HG03575 (cell line): ENCODE measurements at regions not wholly inside any gene's neighbourhood (a gene's known extent, or its start where the extent isn't known, plus 50 kb on each side); places are given as distances from the start of the nearest gene placed in this dataset.

Experiments used
- ATAC-seq: cut with Tn5 transposase; IDR thresholded peaks from one replicate; pipeline ENCODE4 v1.9.1; 2021; ENCODE audit not compliant: unreplicated experiment, insufficient number of reproducible peaks, low FRiP score; ENCODE audit errors: extremely low read depth

DNA sequence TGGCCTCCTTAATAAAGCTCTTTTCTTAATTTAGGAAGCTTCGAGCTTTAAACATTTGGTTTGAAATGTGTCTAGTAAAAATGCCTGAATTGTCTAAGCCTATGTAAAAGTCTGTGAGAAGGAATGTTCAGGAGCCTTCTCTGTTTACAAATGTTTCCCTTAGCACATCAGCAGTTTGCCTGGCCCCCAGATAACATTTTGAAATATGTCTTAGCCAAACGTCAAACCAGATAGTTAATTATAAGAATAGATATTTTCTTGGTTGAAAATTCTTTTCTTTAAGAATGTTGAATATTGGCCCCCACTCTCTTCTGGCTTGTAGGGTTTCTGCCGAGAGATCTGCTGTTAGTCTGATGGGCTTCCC, 498.6 kb downstream of the CCDC85A start:
- no peak for ATAC-seq

DNA sequence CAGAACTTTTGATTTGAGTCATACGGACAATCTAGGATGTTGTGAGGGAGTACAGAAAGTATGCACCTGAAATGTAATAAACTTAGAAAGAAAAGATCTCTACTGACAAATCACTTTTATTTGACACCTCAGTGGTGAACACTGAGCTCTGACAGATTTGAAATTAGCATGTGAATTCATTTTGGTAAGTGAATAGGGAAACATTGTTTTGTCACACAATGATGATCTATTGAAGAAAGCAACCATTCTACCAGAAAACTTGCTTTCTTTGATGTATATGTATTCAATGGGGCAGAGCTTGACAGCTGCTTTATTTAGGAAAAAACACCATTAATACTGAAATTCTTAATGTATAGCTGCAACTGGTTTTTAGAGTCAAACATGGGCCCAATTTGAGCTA, 500.5 kb downstream of the CCDC85A start:
- no peak for ATAC-seq

DNA sequence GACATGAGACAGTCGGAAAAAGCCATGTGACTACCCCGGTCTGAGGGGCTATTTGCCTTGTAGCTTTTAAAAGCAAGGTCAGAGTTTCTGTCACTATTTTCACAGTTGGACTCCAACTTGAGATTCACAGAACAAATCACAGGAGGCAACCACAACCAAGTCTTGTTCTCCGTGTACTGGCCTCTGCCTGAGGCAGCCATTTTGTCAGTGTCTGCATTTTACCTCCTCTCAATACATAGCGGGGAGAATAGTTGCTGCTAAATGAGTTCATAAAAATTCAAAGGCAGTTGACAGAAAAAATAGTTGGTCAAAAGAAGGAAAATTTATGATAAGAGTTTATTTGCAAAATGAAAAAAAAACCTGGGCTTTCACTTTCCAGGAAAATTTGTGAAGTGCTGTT, 501.4 kb downstream of the CCDC85A start:
- ATAC-seq, result no peak

GRCh38 chr2:56687169-56687568, 503.4 kb downstream of the CCDC85A start:
- no peak for ATAC-seq

DNA sequence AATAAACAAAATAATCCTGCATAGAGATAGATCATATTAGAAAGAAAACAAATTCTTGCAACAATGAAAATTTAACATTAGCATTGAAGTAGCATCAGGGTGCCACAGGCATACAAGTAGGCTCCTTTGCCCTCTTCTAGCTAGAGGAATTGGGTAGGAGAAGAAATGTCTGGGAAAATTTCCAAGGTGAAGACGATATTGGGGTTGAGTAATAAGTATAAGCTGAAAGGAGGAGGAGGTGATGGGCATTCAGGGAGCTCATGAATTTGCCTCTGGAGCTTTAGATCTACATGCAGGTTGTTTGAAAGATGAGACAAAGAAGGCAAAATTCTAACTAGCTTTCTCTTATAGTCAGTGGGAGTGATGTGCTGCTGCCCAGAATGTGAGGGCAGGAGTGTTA, 504.9 kb downstream of the CCDC85A start:
- ATAC-seq, result no peak

DNA sequence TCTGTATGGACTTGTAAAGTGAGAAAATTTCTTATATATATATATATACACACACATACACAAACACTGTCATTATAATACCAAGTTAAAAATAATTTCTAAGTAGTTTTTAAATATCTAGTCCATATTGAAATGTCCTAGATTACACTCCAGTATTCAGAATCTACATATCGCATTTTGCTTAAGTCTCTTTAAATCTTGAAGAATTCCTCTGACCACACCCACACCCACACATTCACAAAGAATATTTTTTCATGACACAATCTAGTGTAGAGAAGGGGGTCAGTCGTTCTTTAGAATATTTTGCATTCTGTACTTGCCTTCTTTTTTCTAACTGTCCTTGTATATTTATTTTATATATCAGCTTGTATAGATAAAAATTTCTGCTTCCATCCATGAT, 509.7 kb downstream of the CCDC85A start:
- no peak for ATAC-seq

DNA sequence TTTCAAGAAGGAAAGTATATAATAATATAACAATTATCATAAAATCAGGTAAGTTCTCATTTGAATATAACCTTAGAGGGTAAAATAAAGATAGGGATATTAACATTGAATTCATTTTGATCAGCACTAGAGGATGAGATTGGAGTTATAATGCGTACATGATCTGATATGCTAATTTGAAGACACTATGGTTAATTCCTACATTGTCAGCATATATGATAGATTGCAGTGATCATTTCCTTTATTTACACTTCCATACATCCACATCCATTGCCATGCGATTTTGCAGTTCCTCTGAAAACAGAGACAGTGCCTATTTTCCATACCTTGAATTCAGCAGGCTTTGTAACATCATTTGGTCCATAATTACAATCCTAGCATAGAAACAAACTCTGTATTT, 519.2 kb downstream of the CCDC85A start:
- ATAC-seq, result no peak

DNA sequence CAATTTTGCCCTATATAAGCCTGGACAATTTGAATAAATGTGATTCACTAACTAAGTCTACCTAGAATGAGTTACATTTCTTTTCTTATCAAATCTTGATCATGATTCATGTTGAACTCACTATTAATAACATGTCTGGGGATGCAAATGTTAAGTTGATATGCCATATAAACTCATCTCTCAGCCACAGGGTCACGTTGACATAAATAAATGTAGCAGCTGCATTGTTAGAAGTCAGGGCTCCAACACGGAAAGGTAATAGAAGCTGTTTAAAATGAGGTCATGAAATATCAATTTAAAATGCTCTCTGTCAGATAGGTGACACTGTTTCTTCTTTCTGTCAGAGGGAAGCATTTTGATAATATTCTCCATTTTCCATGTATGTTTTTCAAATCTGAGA, 521.9 kb downstream of the CCDC85A start:
- no peak for ATAC-seq

DNA sequence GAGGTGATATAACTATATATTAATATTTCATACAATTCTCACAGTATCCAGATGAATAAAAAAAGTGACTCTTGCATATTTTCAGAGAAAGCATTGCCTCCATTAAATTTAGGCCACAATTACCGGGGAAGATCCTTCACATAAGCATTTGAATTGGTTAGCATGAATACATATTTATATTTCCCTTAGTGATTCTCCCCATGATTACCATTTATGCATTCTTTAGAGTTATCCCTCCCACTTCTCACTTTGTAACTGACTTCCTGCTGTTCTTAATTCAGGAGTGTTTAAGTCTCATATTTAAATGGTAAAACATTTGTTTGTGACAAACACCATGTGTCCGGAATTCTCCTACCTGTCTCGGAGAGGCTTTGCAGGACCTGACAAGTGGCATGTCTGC, 523.4 kb downstream of the CCDC85A start:
- no peak for ATAC-seq

GRCh38 chr2:56707650-56708049, 523.9 kb downstream of the CCDC85A start:
- ATAC-seq, result no peak

DNA sequence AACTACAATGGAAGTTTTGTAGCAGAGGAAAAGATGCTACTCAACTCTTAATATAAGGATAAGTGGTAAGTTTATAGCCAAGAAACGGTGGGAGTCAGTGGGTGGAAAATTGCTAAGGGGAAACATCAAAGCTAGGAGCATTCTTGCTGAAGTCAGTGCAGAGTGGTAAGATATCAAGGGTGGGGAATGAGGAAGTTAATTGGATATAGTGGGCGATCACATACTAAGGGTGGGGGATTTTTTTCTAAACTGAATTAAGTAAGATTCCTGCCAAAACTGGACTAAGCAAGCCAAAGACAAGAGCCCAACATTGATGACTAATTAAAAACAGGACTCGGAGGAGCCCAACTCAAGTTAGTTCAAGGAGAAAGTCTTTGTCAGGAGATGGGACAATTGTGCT, 525.4 kb downstream of the CCDC85A start:
- ATAC-seq, result no peak

GRCh38 chr2:56713161-56713676, 529.4 kb downstream of the CCDC85A start:
- no peak for ATAC-seq

- no peak for ATAC-seq
Observed at GRCh38 chr2:56713978-56714377, 530.2 kb downstream of the CCDC85A start.

- ATAC-seq, result no peak
Observed at GRCh38 chr2:56714400-56714799, 530.6 kb downstream of the CCDC85A start.

- no peak for ATAC-seq
Observed at GRCh38 chr2:56715683-56716082, 531.9 kb downstream of the CCDC85A start.

- ATAC-seq, result no peak
Observed at GRCh38 chr2:56718413-56718812, 534.6 kb downstream of the CCDC85A start.

DNA sequence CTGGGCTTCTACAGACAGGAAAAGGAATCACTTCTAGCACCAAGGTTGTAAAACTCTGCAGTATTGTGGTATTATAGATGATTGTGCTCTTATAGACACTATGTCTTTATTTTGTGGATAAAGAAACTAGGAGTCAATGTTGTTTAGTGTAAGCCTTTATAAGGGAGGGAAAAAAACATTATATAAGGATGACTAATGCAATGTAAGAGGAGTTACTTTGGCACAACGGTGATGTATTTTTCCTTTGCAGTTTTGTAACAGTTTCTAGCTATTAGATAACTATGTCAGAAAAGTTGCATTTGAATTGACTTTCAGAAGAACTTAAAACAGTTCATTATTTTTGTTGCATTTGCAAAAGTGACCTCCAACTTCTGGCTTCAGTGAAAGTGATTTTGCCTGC, 545.4 kb downstream of the CCDC85A start:
- ATAC-seq, result no peak

DNA sequence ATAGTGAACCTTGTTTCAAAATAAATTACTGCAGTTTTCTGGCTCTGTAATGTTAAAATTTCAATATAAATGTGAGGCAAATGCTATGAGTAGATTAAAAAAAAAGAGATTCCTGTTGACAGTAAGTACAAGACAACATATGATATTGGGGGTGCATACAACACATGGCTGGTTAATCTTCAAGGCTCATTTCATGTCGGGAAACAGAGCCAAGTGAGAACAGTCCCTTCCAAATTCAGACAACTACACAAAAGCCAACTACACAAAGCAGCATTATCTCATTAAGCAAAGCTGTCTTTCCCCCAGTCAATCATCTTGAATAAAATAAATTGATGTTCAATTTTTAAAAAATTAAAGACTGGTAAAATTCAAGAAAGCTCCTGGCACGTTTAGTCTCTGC, 549.2 kb downstream of the CCDC85A start:
- ATAC-seq, result no peak

GRCh38 chr2:56739413-56739812, 555.6 kb downstream of the CCDC85A start:
- no peak for ATAC-seq

DNA sequence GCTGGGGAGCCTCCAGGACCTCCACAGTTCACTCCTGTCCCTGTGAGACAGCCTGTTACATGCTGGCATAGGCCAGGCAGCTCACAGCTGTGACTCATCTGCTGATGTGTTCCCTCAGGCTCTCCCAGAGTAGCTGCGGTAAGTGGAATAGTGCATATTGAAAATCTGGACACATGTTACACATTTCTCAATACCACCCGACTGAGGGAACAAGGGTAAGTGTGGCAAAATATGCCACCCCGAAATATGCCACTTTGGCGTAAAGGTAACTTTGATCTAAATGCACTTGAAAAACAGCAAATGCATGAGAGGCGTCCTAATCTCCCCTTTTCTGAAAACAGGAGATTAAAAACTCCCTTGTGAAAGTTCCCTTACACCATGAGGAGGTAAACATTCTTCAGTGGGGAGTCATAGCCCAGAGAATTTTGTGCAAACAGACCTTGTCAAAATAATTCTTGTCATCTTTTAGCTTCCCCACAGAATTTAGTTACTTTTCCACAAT, 557.9 kb downstream of the CCDC85A start:
- ATAC-seq, result no peak

GRCh38 chr2:56743807-56744206, 560.0 kb downstream of the CCDC85A start:
- no peak for ATAC-seq
